ENCODE measurements at regions not wholly inside any gene's neighbourhood (a gene's known extent, or its start where the extent isn't known, plus 50 kb on each side); places are given as distances from the start of the nearest gene placed in this dataset.
"Not testable (repeated sequence)": the region's sequence is repeated elsewhere in the genome, so short reads cannot be mapped to it uniquely, and the experiment has no call there.

DNA sequence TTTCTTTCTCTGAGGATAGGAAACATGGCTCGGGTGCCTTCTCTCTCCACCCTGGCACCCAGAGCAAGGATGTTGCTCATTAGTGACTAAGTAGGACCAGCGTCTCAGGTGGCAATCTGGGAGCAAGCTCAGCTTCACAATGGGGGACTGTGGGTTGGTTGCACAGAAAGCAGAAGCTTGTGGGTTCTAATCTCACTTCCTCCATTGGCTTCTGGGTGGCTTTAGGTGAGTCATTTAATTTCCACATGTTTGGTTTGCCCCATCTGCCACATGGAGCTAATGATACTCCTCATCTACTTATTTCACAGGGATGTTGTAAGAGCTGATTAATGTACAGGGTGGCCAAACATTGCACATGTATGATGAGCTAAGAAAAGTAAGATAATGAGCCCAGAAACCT, 54.8 kb upstream of the AKIRIN2 start:
- TF ChIP-seq, protein P1, sequence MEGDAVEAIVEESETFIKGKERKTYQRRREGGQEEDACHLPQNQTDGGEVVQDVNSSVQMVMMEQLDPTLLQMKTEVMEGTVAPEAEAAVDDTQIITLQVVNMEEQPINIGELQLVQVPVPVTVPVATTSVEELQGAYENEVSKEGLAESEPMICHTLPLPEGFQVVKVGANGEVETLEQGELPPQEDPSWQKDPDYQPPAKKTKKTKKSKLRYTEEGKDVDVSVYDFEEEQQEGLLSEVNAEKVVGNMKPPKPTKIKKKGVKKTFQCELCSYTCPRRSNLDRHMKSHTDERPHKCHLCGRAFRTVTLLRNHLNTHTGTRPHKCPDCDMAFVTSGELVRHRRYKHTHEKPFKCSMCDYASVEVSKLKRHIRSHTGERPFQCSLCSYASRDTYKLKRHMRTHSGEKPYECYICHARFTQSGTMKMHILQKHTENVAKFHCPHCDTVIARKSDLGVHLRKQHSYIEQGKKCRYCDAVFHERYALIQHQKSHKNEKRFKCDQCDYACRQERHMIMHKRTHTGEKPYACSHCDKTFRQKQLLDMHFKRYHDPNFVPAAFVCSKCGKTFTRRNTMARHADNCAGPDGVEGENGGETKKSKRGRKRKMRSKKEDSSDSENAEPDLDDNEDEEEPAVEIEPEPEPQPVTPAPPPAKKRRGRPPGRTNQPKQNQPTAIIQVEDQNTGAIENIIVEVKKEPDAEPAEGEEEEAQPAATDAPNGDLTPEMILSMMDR (IDR thresholded peaks at IDR 0.05; ENCODE audit: low read depth, low read length), result no peak
- H3K4me3 ChIP-seq (ENCODE audit: low read depth, low read length), result no peak overlapping the region

DNA sequence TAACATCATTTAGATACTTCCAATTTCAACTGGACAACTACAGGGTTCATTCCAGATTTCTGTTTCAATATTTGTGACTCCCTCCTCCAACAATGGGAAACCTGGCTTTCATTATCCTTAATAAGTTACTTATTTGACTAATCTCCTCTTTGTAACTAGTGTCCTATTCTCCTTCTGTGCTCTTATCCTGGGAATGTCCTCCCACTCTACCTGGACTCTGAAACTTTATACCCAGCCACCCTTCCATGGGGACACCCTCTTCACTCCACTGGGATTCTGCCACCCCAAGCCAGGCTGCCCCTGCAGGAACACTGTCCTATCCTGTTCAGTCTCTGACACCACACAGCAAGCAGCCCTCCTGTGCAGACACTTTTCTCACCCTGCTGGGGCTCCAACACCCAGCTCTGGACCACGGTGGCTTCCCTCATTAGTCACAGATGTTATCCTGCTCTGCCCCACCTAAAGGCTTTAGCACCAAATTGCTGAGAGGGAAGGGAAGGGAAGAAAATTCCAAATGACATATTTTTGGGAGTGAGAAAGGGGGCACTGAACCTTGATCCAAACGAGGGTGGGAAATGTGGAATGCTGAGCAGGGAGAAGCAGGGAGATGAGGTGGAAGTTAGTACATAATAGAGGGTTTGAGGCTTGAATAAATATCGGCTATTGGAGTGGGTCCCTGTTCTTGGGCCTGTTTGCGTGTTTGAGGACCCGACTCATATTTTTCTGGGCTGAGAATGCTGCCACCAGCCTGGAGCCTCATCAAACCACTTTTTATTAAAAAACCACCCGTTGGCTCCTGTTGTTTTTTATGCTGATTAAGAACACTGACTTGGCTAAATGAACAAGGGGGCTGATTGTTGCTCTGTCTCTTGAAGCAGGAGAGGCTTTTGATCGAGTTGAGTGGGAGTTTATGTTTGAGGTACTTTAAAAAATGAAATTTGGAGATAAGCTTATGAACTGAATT, 54.0 kb upstream of the AKIRIN2 start:
- TF ChIP-seq, protein P1 (IDR thresholded peaks at IDR 0.05; ENCODE audit: low read depth, low read length), result no peak
- H3K4me3 ChIP-seq (ENCODE audit: low read depth, low read length), result no peak overlapping the region

DNA sequence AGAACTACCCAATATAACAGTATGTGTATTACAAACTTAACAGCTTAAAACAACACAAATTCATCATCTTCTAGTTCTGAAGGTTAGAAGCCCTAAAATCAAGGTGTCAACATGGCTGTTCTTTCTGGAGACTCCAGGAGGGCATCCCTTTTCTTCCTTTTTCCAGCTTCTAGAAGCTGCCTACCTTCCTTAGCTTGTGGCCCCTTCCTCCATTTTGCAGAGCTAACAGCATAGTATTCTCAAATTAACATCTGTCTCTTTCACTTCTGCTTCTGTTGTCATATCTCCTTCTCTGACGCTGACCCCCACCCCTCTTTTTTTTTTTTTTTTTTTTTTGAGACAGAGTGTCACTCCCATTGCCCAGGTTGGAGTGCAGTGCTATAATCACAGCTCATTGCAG, 52.8 kb upstream of the AKIRIN2 start:
- TF ChIP-seq, protein P1 (IDR thresholded peaks at IDR 0.05; ENCODE audit: low read depth, low read length), result no peak
- H3K4me3 ChIP-seq (ENCODE audit: low read depth, low read length), result no peak overlapping the region

DNA sequence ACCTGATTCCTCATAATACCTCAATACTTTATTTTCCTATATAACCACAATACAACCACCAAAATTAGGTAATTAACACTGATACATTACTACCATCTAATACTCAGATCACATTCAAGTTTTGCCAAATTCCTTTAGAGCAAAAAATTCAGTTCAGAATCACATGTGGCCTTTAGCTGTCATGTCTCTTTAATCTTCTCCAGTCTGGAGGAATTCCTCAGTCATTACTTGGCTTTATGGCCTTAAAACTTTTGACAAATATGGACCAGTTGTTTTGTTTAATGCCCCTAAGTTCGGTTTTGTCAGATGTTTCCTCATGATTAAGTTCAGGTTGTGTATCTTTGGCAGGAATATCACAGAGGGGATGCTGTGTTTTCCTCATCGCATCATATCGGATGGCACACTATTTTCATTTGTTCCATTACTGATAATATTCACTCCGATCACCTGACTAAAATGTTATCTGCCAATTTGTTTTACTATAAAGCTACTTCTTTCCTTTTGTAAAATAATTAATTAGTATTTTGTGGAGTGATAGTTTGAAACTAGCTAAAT, 51.2 kb upstream of the AKIRIN2 start:
- TF ChIP-seq, protein P1 (IDR thresholded peaks at IDR 0.05; ENCODE audit: low read depth, low read length), result no peak
- H3K4me3 ChIP-seq (ENCODE audit: low read depth, low read length), result no peak overlapping the region

DNA sequence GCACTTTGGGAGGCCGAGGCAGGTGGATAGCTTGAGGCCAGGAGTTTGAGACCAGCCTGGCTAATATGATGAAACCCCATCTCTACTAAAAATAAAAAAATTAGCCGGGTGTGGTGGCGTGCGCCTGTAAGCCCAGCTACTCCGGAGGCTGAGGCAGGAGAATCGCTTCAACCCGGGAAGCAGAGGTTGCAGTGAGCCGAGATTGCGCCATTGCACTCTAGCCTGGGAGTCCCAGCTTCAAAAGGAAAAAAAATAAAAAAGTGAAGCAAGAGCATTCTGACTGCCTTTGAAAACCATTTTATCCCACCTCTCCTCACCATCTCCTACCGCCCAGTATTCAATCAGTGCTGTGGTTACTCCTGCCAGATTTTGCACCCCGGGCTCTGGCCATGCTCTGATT, 50.5 kb upstream of the AKIRIN2 start:
- not testable (repeated sequence) for H3K4me3 ChIP-seq (ENCODE audit: low read depth, low read length)

All from WI38 (cell line).